Lower lobe of right lung (tissue), 2 donors: ENCODE measurements at regions not wholly inside any gene's neighbourhood (a gene's known extent, or its start where the extent isn't known, plus 50 kb on each side); places are given as distances from the start of the nearest gene placed in this dataset.

Experiments
- ATAC-seq, 2 donors: fragments of 200-7000 bp; cut with Tn5 transposase; one replicate each; pipeline ENCODE4 v1.9.1; 2020 to 2022; ENCODE audit warnings: mild to moderate bottlenecking in 2 of 2, moderate library complexity in 2 of 2
- DNase-seq: peaks from one replicate; pipeline ENCODE4 v3.0.0-alpha.2; 2020
- H3K27ac ChIP-seq: fragments of 200-600 bp; one replicate; pipeline ENCODE4 v1.8.0; 2022
- H3K27me3 ChIP-seq: fragments of 200-600 bp; one replicate; pipeline ENCODE4 v1.8.0; 2022; ENCODE audit warnings: low read depth
- H3K36me3 ChIP-seq: fragments of 200-600 bp; one replicate; pipeline ENCODE4 v1.8.0; 2022; ENCODE audit warnings: mild to moderate bottlenecking
- H3K4me1 ChIP-seq: fragments of 200-600 bp; one replicate; pipeline ENCODE4 v1.8.0; 2022
- H3K4me3 ChIP-seq: fragments of 200-600 bp; one replicate; pipeline ENCODE4 v1.8.0; 2022; ENCODE audit warnings: mild to moderate bottlenecking
- H3K9me3 ChIP-seq: fragments of 200-600 bp; one replicate; pipeline ENCODE4 v1.8.0; 2022
- CTCF ChIP-seq: fragments of 200-600 bp; IDR thresholded peaks from one replicate; pipeline ENCODE4 v1.8.0; 2022; ENCODE audit warnings: antibody characterized with exemption, mild to moderate bottlenecking
- intact Hi-C: fragments of 100-400 bp; cut with DNase I; formaldehyde crosslinking; loops from one replicate; pipeline ENCODE4 v1.11.0; 2022
- donor health status: DM: no; HTN: yes; CAD: no; lungs with severe emphysema.

- TF ChIP-seq CTCF = no peak
- intact Hi-C loops = no loop called here
Observed at GRCh38 chr3:18070231-18070630, 327.8 kb upstream of the TBC1D5 start.

GRCh38 chr3:18069568-18069967, 327.1 kb upstream of the TBC1D5 start:
- no peaks in the 10 kb centered on the region for H3K9me3 ChIP-seq
- no peaks in the 10 kb centered on the region for H3K4me1 ChIP-seq
- no peak for DNase-seq
- intact Hi-C loops = no loop called here
- no peak for TF ChIP-seq CTCF
- H3K27me3 ChIP-seq = no peaks in the 10 kb centered on the region
- H3K27ac ChIP-seq = no peak overlapping the region
- no peak for ATAC-seq
- H3K4me3 ChIP-seq = no peak overlapping the region
- H3K36me3 ChIP-seq = no peaks in the 10 kb centered on the region

More at GRCh38 chr3:18070231-18070630, 327.8 kb upstream of the TBC1D5 start:
- ATAC-seq (no peak), DNase-seq (no peak)
- Histone ChIP-seq H3K36me3 (no peaks in the 10 kb centered on the region), H3K4me1 (no peaks in the 10 kb centered on the region), H3K4me3 (no peak overlapping the region), H3K27ac (no peak overlapping the region), H3K9me3 (no peaks in the 10 kb centered on the region), H3K27me3 (no peaks in the 10 kb centered on the region)

- H3K27me3 ChIP-seq = no peaks in the 10 kb centered on the region
- no peak for ATAC-seq
Observed at GRCh38 chr3:18066899-18067582, 324.6 kb upstream of the TBC1D5 start.

GRCh38 chr3:18064586-18064985, 322.2 kb upstream of the TBC1D5 start:
- no peak for TF ChIP-seq CTCF
- no peak overlapping the region for H3K4me3 ChIP-seq
- no peak for ATAC-seq
- no peak for DNase-seq
- H3K4me1 ChIP-seq = no peaks in the 10 kb centered on the region
- no peak overlapping the region for H3K27ac ChIP-seq
- no peaks in the 10 kb centered on the region for H3K27me3 ChIP-seq
- no peaks in the 10 kb centered on the region for H3K36me3 ChIP-seq
- H3K9me3 ChIP-seq = no peaks in the 10 kb centered on the region
- intact Hi-C loops = no loop called here

More at GRCh38 chr3:18066899-18067582, 324.6 kb upstream of the TBC1D5 start:
- Histone ChIP-seq H3K4me1 (no peaks in the 10 kb centered on the region), H3K36me3 (no peaks in the 10 kb centered on the region), H3K4me3 (no peak overlapping the region), H3K27ac (no peak overlapping the region), H3K9me3 (no peaks in the 10 kb centered on the region)
- DNase-seq = no peak
- TF ChIP-seq CTCF = no peak
- intact Hi-C loops = no loop called here

GRCh38 chr3:18062657-18063025, 320.2 kb upstream of the TBC1D5 start:
- intact Hi-C loops = no loop called here
- no peaks in the 10 kb centered on the region for H3K4me1 ChIP-seq
- DNase-seq (no peak), ATAC-seq (no peak)
- H3K4me3 ChIP-seq = no peak overlapping the region
- no peaks in the 10 kb centered on the region for H3K36me3 ChIP-seq
- H3K27me3 ChIP-seq = no peaks in the 10 kb centered on the region
- TF ChIP-seq CTCF = no peak
- no peaks in the 10 kb centered on the region for H3K9me3 ChIP-seq
- no peak overlapping the region for H3K27ac ChIP-seq
